ENCODE measurements at regions not wholly inside any gene's neighbourhood (a gene's known extent, or its start where the extent isn't known, plus 50 kb on each side); places are given as distances from the start of the nearest gene placed in this dataset.
A peak's percentile ranks its signal among the peaks of the same experiment; 100 is the strongest.
"Not testable (repeated sequence)": the region's sequence is repeated elsewhere in the genome, so short reads cannot be mapped to it uniquely, and the experiment has no call there.

DNA sequence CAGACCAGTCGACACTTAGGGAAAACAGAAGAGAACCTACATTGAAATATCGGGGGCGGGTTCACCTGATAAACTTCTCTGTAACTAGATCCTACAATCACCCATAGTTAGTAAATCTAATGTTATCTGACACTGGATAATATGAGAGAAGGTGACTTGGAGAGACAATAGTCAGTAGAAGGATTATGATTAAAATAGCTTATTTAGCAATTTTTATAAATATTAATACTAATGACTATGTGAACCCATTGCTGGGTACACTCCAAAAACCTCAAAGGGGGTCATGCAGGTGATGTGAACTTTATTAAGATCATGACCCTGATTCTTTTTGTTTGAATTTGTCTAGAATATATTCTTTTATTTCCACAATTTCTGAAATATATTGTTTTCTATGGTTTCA is 164.1 kb upstream of the CCNH start:
- Histone ChIP-seq H3K4me3 (ENCODE audit: low read length) (no peak overlapping the region), H3K4me1 (ENCODE audit: control insufficient read depth, insufficient read depth, low read length) (no peaks in the 10 kb centered on the region), H3K9me3 (replicated peaks; ENCODE audit: control insufficient read depth, low read depth, low read length) (no peaks in the 10 kb centered on the region), H3K27ac (ENCODE audit: low read length) (no peak overlapping the region), H3K27me3 (ENCODE audit: control insufficient read depth, insufficient read depth, low read length) (no peaks in the 10 kb centered on the region), H3K36me3 (ENCODE audit: control insufficient read depth, insufficient read depth, low read length) (no peaks in the 10 kb centered on the region)
- WGBS (ENCODE audit: insufficient coverage), result no CpG with 5 or more reads among the region's 3 CpGs
- DNase-seq, result no peak

DNA sequence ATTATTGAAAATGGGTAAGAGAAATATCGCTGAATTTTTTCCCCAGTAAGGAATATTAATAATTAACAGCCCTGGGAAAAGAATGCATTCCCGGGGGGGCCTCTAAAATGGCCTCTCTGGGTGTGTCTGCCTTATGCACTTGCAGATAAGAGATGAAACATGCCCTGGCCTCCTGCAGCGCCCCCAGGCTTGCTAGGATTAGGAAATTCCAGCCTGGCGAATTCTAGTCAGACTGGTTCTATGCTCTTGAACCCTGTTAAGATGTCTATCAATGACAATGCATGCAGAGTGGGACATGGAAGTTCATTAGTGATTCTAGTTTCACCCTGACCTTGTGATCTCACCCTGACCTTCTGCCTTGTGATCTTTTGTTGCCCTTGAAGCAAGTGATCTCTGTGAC is 163.6 kb upstream of the CCNH start:
- DNase-seq; H3K4me1 ChIP-seq (ENCODE audit: control insufficient read depth, insufficient read depth, low read length); H3K36me3 ChIP-seq (ENCODE audit: control insufficient read depth, insufficient read depth, low read length); H3K4me3 ChIP-seq (ENCODE audit: low read length); H3K27me3 ChIP-seq (ENCODE audit: control insufficient read depth, insufficient read depth, low read length); H3K27ac ChIP-seq (ENCODE audit: low read length); H3K9me3 ChIP-seq (replicated peaks; ENCODE audit: control insufficient read depth, low read depth, low read length): not testable (repeated sequence)
- WGBS (ENCODE audit: insufficient coverage), result 80% methylated on average over 1 of the region's 4 CpGs

DNA sequence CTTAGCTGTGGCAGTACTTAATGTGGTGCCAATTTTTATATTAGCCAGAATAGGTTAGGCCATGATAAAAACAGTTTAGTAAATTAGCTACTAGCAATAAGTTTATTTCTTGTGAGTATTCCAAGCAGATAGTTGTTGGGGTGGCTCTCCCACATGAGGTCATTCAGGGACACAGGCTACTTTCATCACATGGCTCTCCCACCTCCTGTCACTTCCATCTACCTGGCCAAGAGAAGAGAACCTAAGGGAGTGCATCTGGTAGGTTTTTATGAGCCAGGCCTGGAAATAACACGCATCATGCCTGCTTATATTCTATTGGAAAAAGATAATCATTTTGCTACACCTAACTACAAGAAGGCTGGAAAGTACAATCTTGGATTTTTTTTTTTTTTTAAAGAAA is 161.4 kb upstream of the CCNH start:
- no peaks in the 10 kb centered on the region for H3K4me1 ChIP-seq (ENCODE audit: control insufficient read depth, insufficient read depth, low read length)
- DNase-seq, result no peak
- H3K27ac ChIP-seq (ENCODE audit: low read length), result no peak overlapping the region
- H3K9me3 ChIP-seq (replicated peaks; ENCODE audit: control insufficient read depth, low read depth, low read length), result no peaks in the 10 kb centered on the region
- no peaks in the 10 kb centered on the region for H3K36me3 ChIP-seq (ENCODE audit: control insufficient read depth, insufficient read depth, low read length)
- no CpG with 5 or more reads among the region's 1 CpG for WGBS (ENCODE audit: insufficient coverage)
- no peak overlapping the region for H3K4me3 ChIP-seq (ENCODE audit: low read length)
- no peaks in the 10 kb centered on the region for H3K27me3 ChIP-seq (ENCODE audit: control insufficient read depth, insufficient read depth, low read length)

DNA sequence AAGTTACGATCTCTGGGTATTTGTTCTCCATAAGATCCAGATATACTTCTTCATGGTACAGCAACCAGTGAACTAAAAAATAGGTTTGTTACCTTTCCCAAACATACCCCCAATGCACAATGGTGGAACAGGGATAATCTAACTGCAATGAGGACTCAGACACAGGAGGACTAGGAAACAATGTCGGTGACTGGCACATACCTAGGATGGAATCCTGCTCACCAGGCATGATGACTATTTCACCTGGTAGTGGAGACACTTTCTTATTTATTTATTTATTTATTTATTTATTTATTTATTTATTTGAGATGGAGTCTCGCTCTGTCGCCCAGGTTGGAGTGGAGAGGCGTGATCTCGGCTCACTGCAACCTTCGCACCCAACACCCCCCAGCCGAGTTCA is 159.9 kb upstream of the CCNH start:
- no peaks in the 10 kb centered on the region for H3K27me3 ChIP-seq (ENCODE audit: control insufficient read depth, insufficient read depth, low read length)
- H3K4me1 ChIP-seq (ENCODE audit: control insufficient read depth, insufficient read depth, low read length), result no peaks in the 10 kb centered on the region
- no peak overlapping the region for H3K27ac ChIP-seq (ENCODE audit: low read length)
- H3K9me3 ChIP-seq (replicated peaks; ENCODE audit: control insufficient read depth, low read depth, low read length), result no peaks in the 10 kb centered on the region
- WGBS (ENCODE audit: insufficient coverage), result no CpG with 5 or more reads among the region's 8 CpGs
- H3K36me3 ChIP-seq (ENCODE audit: control insufficient read depth, insufficient read depth, low read length), result no peaks in the 10 kb centered on the region
- DNase-seq, result no peak
- H3K4me3 ChIP-seq (ENCODE audit: low read length), result no peak overlapping the region

DNA sequence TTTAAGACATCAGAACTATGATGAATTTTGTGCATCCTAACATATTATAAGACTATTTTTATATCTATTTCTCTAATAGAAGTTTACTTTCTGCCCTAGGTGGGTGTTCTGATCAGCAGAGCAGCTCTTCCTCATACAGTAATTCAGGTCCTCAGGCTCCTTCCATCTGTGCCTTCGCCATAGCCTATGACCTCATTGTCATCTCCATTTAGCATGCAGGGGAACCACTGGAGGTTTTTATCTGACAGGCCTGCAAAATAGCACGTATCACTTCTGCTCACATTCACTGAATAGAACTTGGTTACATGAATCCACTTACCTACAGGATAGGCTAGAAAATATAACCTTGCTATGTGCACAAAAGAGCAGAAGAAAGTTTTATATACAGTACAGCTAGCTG is 159.4 kb upstream of the CCNH start:
- WGBS (ENCODE audit: insufficient coverage), result no CpG with 5 or more reads among the region's 2 CpGs
- no peak overlapping the region for H3K4me3 ChIP-seq (ENCODE audit: low read length)

DNA sequence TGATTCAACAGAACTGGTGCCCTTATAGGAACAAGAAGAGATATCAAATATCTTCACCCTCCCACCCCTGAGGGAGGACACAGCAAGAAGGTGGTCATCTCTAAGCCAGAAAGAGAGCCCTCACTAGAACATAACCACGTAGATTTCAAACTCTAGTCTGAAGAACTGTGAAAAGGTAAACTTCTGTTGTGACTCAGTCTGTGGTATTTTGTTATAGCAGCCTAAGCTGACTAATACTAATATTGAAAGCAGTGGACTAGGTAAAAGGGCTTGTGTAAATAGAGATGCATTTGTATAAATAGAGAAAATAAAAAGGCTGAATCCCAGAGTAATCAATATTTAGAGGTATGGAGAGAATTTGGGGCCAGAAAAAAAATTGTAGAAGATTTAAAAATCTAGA is 157.6 kb upstream of the CCNH start:
- WGBS (ENCODE audit: insufficient coverage), result no CpG with 5 or more reads among the region's 1 CpG
- Histone ChIP-seq H3K36me3 (ENCODE audit: control insufficient read depth, insufficient read depth, low read length) (no peaks in the 10 kb centered on the region), H3K27me3 (ENCODE audit: control insufficient read depth, insufficient read depth, low read length) (no peaks in the 10 kb centered on the region), H3K27ac (ENCODE audit: low read length) (no peak overlapping the region), H3K4me1 (ENCODE audit: control insufficient read depth, insufficient read depth, low read length) (no peaks in the 10 kb centered on the region), H3K9me3 (replicated peaks; ENCODE audit: control insufficient read depth, low read depth, low read length) (no peaks in the 10 kb centered on the region), H3K4me3 (ENCODE audit: low read length) (no peak overlapping the region)
- no peak for DNase-seq

More for the DNA sequence above, 159.4 kb upstream of the CCNH start:
- no peak for DNase-seq
- H3K4me1 ChIP-seq (ENCODE audit: control insufficient read depth, insufficient read depth, low read length), result no peaks in the 10 kb centered on the region
- no peaks in the 10 kb centered on the region for H3K27me3 ChIP-seq (ENCODE audit: control insufficient read depth, insufficient read depth, low read length)
- H3K36me3 ChIP-seq (ENCODE audit: control insufficient read depth, insufficient read depth, low read length), result no peaks in the 10 kb centered on the region
- H3K27ac ChIP-seq (ENCODE audit: low read length), result no peak overlapping the region
- no peaks in the 10 kb centered on the region for H3K9me3 ChIP-seq (replicated peaks; ENCODE audit: control insufficient read depth, low read depth, low read length)

DNA sequence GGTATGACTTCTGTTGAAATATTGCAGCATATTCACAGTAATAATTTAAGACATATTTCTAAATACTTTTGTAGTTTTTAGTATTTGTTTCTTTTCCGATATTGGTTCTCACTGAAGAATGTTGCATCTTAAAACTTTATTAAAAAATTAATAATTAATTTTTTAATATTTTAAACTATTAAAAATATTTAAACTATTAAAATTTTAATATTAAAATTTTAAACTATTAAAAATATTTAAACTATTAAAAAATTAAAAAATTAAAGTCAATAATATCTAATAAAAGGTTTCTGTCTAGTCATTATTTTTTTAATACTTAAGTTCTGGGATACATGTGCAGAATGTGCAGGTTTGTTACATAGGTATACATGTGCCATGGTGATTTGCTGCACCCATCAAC is 149.3 kb upstream of the CCNH start:
- no peak overlapping the region for H3K4me3 ChIP-seq (ENCODE audit: low read length)
- no peak for DNase-seq
- no peaks in the 10 kb centered on the region for H3K9me3 ChIP-seq (replicated peaks; ENCODE audit: control insufficient read depth, low read depth, low read length)
- no CpG with 5 or more reads among the region's 1 CpG for WGBS (ENCODE audit: insufficient coverage)
- no peak overlapping the region for H3K27ac ChIP-seq (ENCODE audit: low read length)
- H3K36me3 ChIP-seq (ENCODE audit: control insufficient read depth, insufficient read depth, low read length), result no peaks in the 10 kb centered on the region
- H3K4me1 ChIP-seq (ENCODE audit: control insufficient read depth, insufficient read depth, low read length), result no peaks in the 10 kb centered on the region
- H3K27me3 ChIP-seq (ENCODE audit: control insufficient read depth, insufficient read depth, low read length), result no peaks in the 10 kb centered on the region

DNA sequence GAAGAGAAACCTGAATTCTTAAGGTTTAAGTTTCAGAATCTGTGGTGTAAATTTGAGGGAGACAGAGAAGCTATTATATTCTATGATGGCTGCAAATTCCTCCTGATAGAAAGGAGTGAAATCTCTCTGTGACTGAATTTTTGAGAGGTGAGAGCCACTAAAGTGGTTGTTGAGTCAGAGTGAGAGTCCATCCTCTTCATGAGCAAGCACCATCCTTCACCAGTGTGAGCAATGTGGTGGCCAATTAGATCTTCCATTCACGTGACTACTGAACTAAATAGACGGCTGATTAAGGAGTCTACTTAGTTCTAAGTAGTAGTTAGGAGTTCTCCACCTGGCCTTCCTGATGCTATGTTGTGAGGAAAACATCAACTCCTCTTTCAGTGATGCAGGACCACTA is 147.8 kb upstream of the CCNH start:
- Histone ChIP-seq H3K36me3 (ENCODE audit: control insufficient read depth, insufficient read depth, low read length) (no peaks in the 10 kb centered on the region), H3K27me3 (ENCODE audit: control insufficient read depth, insufficient read depth, low read length) (no peaks in the 10 kb centered on the region), H3K27ac (ENCODE audit: low read length) (no peak overlapping the region), H3K9me3 (replicated peaks; ENCODE audit: control insufficient read depth, low read depth, low read length) (no peaks in the 10 kb centered on the region), H3K4me1 (ENCODE audit: control insufficient read depth, insufficient read depth, low read length) (no peaks in the 10 kb centered on the region), H3K4me3 (ENCODE audit: low read length) (no peak overlapping the region)
- no peak for DNase-seq
- WGBS (ENCODE audit: insufficient coverage), result no CpG with 5 or more reads among the region's 2 CpGs

DNA sequence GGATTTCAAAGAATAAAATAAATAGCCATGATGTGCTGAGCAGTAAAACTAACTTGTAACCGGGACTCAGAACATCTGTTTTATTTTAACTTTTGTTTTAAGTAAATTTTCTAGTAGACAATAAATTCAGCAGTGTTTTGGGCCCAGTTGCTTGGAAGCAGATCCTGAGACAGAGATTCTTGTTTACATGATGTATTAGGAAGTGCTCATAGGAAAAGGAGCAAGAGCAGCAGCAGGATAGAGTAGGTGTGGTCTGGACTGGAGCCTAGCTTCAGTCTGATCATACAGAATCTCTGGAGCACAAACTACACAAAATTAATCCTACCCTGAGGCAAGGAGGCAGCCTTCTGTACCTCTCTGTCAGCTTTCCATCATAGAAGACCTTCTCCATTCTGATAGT is 139.2 kb upstream of the CCNH start:
- WGBS (ENCODE audit: insufficient coverage), result no CpG with 5 or more reads among the region's 1 CpG

DNA sequence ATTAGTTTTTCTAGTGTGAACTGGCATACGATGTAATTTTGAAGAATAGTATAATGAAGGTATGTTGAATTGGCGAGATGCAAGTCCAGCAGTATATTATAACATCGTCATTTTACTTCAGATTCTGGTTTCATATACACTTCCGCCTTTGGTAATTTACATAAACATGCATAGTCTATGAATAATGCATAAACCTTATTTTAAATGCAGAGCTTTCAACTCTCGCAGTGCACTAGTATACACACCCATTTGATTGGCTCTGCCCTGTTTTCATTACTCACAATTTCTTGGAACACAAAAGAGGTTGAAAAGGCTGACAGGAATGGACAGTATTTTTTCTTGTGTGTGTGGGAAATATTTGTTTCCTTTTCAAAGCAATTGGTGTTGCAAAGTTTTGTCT is 128.9 kb upstream of the CCNH start:
- H3K4me1 ChIP-seq (ENCODE audit: control insufficient read depth, insufficient read depth, low read length), result no peaks in the 10 kb centered on the region
- DNase-seq, result peak; percentile 75
- no peaks in the 10 kb centered on the region for H3K27me3 ChIP-seq (ENCODE audit: control insufficient read depth, insufficient read depth, low read length)
- no peak overlapping the region for H3K27ac ChIP-seq (ENCODE audit: low read length)
- no peak overlapping the region for H3K4me3 ChIP-seq (ENCODE audit: low read length)
- H3K9me3 ChIP-seq (replicated peaks; ENCODE audit: control insufficient read depth, low read depth, low read length), result no peaks in the 10 kb centered on the region
- H3K36me3 ChIP-seq (ENCODE audit: control insufficient read depth, insufficient read depth, low read length), result no peaks in the 10 kb centered on the region
- WGBS (ENCODE audit: insufficient coverage), result no CpG with 5 or more reads among the region's 5 CpGs

More for the DNA sequence above, 139.2 kb upstream of the CCNH start:
- H3K36me3 ChIP-seq (ENCODE audit: control insufficient read depth, insufficient read depth, low read length), result no peaks in the 10 kb centered on the region
- H3K4me3 ChIP-seq (ENCODE audit: low read length), result no peak overlapping the region
- peak; percentile 85 for DNase-seq
- H3K4me1 ChIP-seq (ENCODE audit: control insufficient read depth, insufficient read depth, low read length), result no peaks in the 10 kb centered on the region
- peaks cover 10% of the 10 kb centered on the region for H3K9me3 ChIP-seq (replicated peaks; ENCODE audit: control insufficient read depth, low read depth, low read length)
- peak overlapping the region; percentile 44 for H3K27ac ChIP-seq (ENCODE audit: low read length)
- no peaks in the 10 kb centered on the region for H3K27me3 ChIP-seq (ENCODE audit: control insufficient read depth, insufficient read depth, low read length)

DNA sequence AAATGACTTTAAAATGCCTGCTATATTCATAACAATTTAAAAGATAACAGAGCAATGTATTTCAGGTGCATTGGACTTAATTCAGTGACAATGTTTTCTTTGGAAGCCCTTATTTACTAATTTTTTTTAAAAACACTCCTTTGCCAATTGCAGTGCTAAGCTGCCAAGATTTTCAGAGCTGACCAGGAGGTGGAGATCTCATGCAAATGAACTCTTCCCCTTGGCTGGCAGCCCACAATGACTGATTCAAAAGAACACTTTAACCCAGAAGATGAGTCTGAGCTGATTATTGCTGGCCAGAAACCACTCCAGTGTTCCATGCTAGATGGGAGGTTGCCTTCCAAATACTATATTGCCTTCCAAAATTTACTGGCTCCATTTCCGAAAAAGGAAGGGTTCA is 128.3 kb upstream of the CCNH start:
- no peaks in the 10 kb centered on the region for H3K27me3 ChIP-seq (ENCODE audit: control insufficient read depth, insufficient read depth, low read length)
- DNase-seq, result peak; percentile 95
- WGBS (ENCODE audit: insufficient coverage), result no CpG with 5 or more reads among the region's 1 CpG
- no peaks in the 10 kb centered on the region for H3K9me3 ChIP-seq (replicated peaks; ENCODE audit: control insufficient read depth, low read depth, low read length)
- H3K36me3 ChIP-seq (ENCODE audit: control insufficient read depth, insufficient read depth, low read length), result no peaks in the 10 kb centered on the region
- no peak overlapping the region for H3K4me3 ChIP-seq (ENCODE audit: low read length)
- no peak overlapping the region for H3K27ac ChIP-seq (ENCODE audit: low read length)
- H3K4me1 ChIP-seq (ENCODE audit: control insufficient read depth, insufficient read depth, low read length), result no peaks in the 10 kb centered on the region

Measured in muscle of leg (tissue), 3 donors.